ENCODE measurements at regions not wholly inside any gene's neighbourhood (a gene's known extent, or its start where the extent isn't known, plus 50 kb on each side); places are given as distances from the start of the nearest gene placed in this dataset.

- H3K27ac ChIP-seq, result no peak overlapping the region
- TF ChIP-seq POLR2A (IDR thresholded peaks at IDR 0.05) (no peak), CTCF (IDR thresholded peaks at IDR 0.05) (no peak)
- H3K4me3 ChIP-seq (replicated peaks in 1 of 3), result no peak overlapping the region
- H3K4me1 ChIP-seq, result no peaks in the 10 kb centered on the region
- 72 to 78% methylated on average over 5 of the region's 5 CpGs for WGBS, 2 donors
- H3K27me3 ChIP-seq, result no peaks in the 10 kb centered on the region
- H3K36me3 ChIP-seq, result no peaks in the 10 kb centered on the region
- intact Hi-C loops (cut with DNase I), result no loop called here
- DNase-seq, result no peak
- H3K9me3 ChIP-seq, result no peaks in the 10 kb centered on the region
These were observed 78.8 kb downstream of the PTCHD4 start for GRCh38 chr6:48032151-48032550.

- Histone ChIP-seq H3K27me3 (no peaks in the 10 kb centered on the region), H3K9me3 (no peaks in the 10 kb centered on the region), H3K36me3 (no peaks in the 10 kb centered on the region), H3K4me1 (no peaks in the 10 kb centered on the region), H3K27ac (no peak overlapping the region), H3K4me3 (replicated peaks in 1 of 3) (no peak overlapping the region)
- TF ChIP-seq POLR2A (IDR thresholded peaks at IDR 0.05) (no peak), CTCF (IDR thresholded peaks at IDR 0.05) (no peak)
- WGBS, 2 donors, result 79 to 82% methylated on average over 2 of the region's 2 CpGs
- intact Hi-C loops (cut with DNase I), result no loop called here
- no peak for DNase-seq
These were observed 79.3 kb downstream of the PTCHD4 start for GRCh38 chr6:48031711-48032110.

DNA sequence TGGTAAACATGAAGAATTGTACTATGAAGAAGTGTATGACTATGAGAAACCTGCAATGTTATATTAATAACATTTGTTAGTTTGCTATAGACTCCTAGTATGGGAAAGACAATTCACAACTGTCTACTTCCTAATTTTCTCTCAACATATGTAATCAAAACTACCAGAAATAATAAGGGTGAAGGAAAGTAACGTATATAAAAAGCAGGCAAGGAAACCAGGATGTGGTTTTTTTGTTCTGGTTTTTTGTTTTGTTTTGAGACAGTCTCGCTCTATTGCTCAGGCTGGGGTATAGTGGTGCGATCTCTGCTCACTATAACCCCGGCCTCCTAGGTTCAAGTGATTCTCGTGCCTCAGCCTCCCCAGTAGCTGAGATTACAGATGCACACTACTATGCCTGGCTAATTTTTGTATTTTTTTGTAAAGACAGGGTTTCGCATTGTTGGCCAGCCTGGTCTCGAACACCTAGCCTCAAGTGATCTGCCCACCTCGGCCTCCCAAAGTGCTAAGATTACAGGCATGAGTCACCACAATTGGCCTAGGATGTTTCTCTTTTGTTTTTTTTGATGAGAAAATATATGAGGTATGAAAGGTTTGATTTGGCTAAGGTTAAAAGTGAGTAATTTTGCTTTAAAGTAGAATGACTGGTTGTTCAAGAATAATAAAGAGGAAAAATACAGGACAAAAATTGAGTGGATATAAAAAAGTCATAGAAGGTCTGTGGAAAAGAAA is 83.1 kb downstream of the PTCHD4 start:
- Histone ChIP-seq H3K4me3 (replicated peaks in 1 of 3) (no peak overlapping the region), H3K27me3 (no peaks in the 10 kb centered on the region), H3K4me1 (no peaks in the 10 kb centered on the region), H3K27ac (no peak overlapping the region), H3K9me3 (no peaks in the 10 kb centered on the region), H3K36me3 (no peaks in the 10 kb centered on the region)
- intact Hi-C loops (cut with DNase I), result no loop called here
- WGBS, 2 donors, result 66 to 93% methylated on average over 8 of the region's 8 CpGs
- TF ChIP-seq POLR2A (IDR thresholded peaks at IDR 0.05) (no peak), CTCF (IDR thresholded peaks at IDR 0.05) (no peak)
- DNase-seq, result no peak

DNA sequence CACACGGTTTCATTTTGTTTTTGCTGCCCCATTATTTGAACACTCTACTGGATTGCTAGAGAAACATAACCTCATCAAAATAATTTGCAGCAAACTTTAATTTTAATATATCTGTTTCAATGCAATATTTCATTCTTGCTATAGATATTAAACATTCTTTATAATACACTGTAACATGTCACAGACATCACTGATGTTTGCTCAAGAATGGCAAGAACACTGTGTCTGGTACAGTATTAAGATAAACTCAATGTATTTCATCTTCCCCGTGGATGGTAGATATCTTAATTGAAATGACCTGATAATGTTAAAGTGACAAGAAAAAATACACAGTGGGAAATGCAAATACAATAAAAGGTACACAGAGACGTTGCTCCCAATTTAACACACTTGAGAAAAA is 86.0 kb downstream of the PTCHD4 start:
- H3K4me3 ChIP-seq (replicated peaks in 1 of 3), result no peak overlapping the region
- H3K36me3 ChIP-seq, result no peaks in the 10 kb centered on the region
- WGBS, 2 donors, result 75 to 82% methylated on average over 3 of the region's 3 CpGs
- DNase-seq, result no peak
- no peak for TF ChIP-seq CTCF (IDR thresholded peaks at IDR 0.05)
- TF ChIP-seq POLR2A (IDR thresholded peaks at IDR 0.05), result no peak
- intact Hi-C loops (cut with DNase I), result no loop called here
- no peaks in the 10 kb centered on the region for H3K27me3 ChIP-seq
- H3K27ac ChIP-seq, result no peak overlapping the region
- no peaks in the 10 kb centered on the region for H3K4me1 ChIP-seq
- no peaks in the 10 kb centered on the region for H3K9me3 ChIP-seq

GRCh38 chr6:48021904-48022303 is 89.1 kb downstream of the PTCHD4 start:
- Histone ChIP-seq H3K27me3 (no peaks in the 10 kb centered on the region), H3K36me3 (no peaks in the 10 kb centered on the region), H3K4me3 (replicated peaks in 1 of 3) (no peak overlapping the region), H3K27ac (no peak overlapping the region), H3K4me1 (no peaks in the 10 kb centered on the region), H3K9me3 (no peaks in the 10 kb centered on the region)
- 87 to 91% methylated on average over 1 of the region's 1 CpG for WGBS, 2 donors
- intact Hi-C loops (cut with DNase I), result no loop called here
- no peak for DNase-seq
- TF ChIP-seq POLR2A (IDR thresholded peaks at IDR 0.05) (no peak), CTCF (IDR thresholded peaks at IDR 0.05) (no peak)

Measured in thyroid gland (tissue), 4 donors.